H1 (cell line): ENCODE measurements at regions not wholly inside any gene's neighbourhood (a gene's known extent, or its start where the extent isn't known, plus 50 kb on each side); places are given as distances from the start of the nearest gene placed in this dataset.

Experiments
- HDAC2 ChIP-seq, 2 experiments: fragments of 300-600 bp in 1 of 2; sonication (generic) in 1 of 2; IDR thresholded peaks; 2 replicates each; pipeline ENCODE4 v1.6.1; 2011 to 2012; ENCODE audit warnings: low read depth in 2 of 2, low read length in 2 of 2, mild to moderate bottlenecking in 2 of 2, moderate library complexity in 2 of 2, borderline replicate concordance in 1 of 2, inconsistent platforms in 1 of 2
- RXRA ChIP-seq: IDR thresholded peaks from 2 replicates; pipeline ENCODE4 v1.6.1; 2011; ENCODE audit warnings: low read depth, mild to moderate bottlenecking, low read length, moderate library complexity; ENCODE audit not compliant: insufficient read depth
- SP2 ChIP-seq: IDR thresholded peaks from 2 replicates; pipeline ENCODE4 v1.6.1; 2012; ENCODE audit warnings: mild to moderate bottlenecking, low read length, inconsistent platforms
- SUZ12 ChIP-seq: fragments of 200-600 bp; sonication (generic); IDR thresholded peaks from 2 replicates; pipeline ENCODE4 v1.6.1; 2012; ENCODE audit warnings: mild to moderate bottlenecking, inconsistent platforms, low read length, moderate library complexity, mixed read lengths
- TCF12 ChIP-seq: IDR thresholded peaks from 2 replicates; pipeline ENCODE4 v1.6.1; 2011; ENCODE audit warnings: low read depth, mild to moderate bottlenecking, low read length

DNA sequence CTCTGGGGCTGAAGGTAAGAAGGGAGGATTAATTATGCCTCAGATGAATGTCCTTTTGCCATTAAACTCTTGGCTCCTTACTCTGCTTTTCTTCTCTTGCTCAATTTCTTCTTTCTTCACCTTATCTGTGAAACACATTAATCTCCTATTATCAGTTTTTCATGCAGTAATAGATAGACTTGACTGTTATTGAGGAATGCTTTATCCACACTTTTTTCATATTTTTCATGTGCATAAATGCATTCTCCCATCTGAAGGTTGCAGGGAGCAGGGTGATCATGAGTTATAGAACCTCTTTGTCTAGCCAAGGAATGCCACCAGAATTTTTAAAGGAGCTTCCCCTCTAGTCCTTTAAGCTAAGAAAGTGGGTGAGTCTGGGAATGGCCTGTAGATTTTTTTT, 66.4 kb upstream of the CD180 start (continued):
- TF ChIP-seq HDAC2 (IDR thresholded peaks at IDR 0.05; ENCODE audit: borderline replicate concordance in 1 of 2, low read depth in 2 of 2, low read length in 2 of 2) (no peak), TCF12 (no peak), RXRA (no peak), SP2 (no peak), SUZ12 (no peak)
